ENCODE measurements at regions not wholly inside any gene's neighbourhood (a gene's known extent, or its start where the extent isn't known, plus 50 kb on each side); places are given as distances from the start of the nearest gene placed in this dataset.
"Not testable (repeated sequence)": the region's sequence is repeated elsewhere in the genome, so short reads cannot be mapped to it uniquely, and the experiment has no call there.

DNA sequence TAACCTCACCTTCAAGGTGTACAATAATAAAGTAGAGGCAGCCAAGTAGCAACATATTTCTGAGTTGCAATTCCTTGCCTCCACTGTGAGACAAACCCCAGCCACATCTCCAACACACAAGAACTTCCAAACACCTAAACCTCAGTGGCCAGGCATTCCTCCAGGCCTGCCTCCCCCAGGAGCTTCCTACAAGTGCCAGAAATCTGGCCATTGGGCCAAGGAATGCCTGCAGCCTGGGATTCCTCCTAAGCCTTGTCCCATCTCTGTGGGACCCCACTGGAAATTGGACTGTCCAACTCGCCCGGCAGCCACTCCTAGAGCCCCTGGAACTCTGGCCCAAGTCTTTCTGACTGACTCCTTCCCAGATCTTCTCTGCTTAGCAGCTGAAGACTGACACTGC, 326.6 kb upstream of the KCNMB2 start:
- WGBS, result 99% methylated on average over 2 of the region's 2 CpGs
- not testable (repeated sequence) for H3K36me3 ChIP-seq (ENCODE audit: control insufficient read depth in 4 of 4, insufficient read depth in 3 of 4, low read depth in 1 of 4, low read length in 3 of 4); H3K9ac ChIP-seq (ENCODE audit: low read depth in 1 of 2, low read length in 2 of 2); H3K4me1 ChIP-seq (ENCODE audit: control insufficient read depth in 4 of 4, insufficient read depth in 4 of 4, low read length in 3 of 4); H3K27me3 ChIP-seq (ENCODE audit: control insufficient read depth in 4 of 4, insufficient read depth in 4 of 4, low read length in 3 of 4); H3K27ac ChIP-seq (ENCODE audit: low read depth in 1 of 2, low read length in 2 of 2); H3K4me3 ChIP-seq (ENCODE audit: low read depth in 1 of 3, low read length in 3 of 3); H3K9me3 ChIP-seq (ENCODE audit: control insufficient read depth in 4 of 4, low read length in 3 of 4); DNase-seq (ENCODE audit: low spot score)

DNA sequence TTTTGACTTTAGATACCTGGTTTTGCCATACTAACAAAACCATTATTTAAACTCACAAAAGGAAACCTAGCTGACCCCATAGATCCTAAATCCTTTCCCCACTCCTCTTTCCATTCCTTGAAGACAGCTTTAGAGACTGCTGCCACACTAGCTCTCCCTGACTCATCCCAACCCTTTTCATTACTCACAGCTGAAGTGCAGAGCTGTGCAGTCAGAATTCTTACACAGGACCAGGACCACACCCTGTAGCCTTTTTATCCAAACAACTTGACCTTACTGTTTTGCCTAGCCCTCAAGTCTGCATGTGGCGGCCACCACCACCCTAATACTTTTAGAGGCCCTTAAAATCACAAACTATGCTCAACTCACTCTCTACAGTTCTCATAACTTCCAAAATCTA, 325.1 kb upstream of the KCNMB2 start:
- 85% methylated on average over 1 of the region's 1 CpG for WGBS
- not testable (repeated sequence) for H3K27me3 ChIP-seq (ENCODE audit: control insufficient read depth in 4 of 4, insufficient read depth in 4 of 4, low read length in 3 of 4); H3K9ac ChIP-seq (ENCODE audit: low read depth in 1 of 2, low read length in 2 of 2); DNase-seq (ENCODE audit: low spot score); H3K27ac ChIP-seq (ENCODE audit: low read depth in 1 of 2, low read length in 2 of 2); H3K36me3 ChIP-seq (ENCODE audit: control insufficient read depth in 4 of 4, insufficient read depth in 3 of 4, low read depth in 1 of 4, low read length in 3 of 4); H3K9me3 ChIP-seq (ENCODE audit: control insufficient read depth in 4 of 4, low read length in 3 of 4); H3K4me3 ChIP-seq (ENCODE audit: low read depth in 1 of 3, low read length in 3 of 3); H3K4me1 ChIP-seq (ENCODE audit: control insufficient read depth in 4 of 4, insufficient read depth in 4 of 4, low read length in 3 of 4)

- TF ChIP-seq SP1 (IDR thresholded peaks at IDR 0.05) (no peak), HNF4A (conservative IDR thresholded peaks at IDR 0.05) (no peak), GABPA (IDR thresholded peaks at IDR 0.05 in 1 of 2, conservative IDR thresholded peaks at IDR 0.05 in 1 of 2) (no peak), REST (IDR thresholded peaks at IDR 0.05) (no peak), HNF4G (IDR thresholded peaks at IDR 0.05) (no peak), FOXA2 (IDR thresholded peaks at IDR 0.05) (no peak), RAD21 (IDR thresholded peaks at IDR 0.05) (no peak), FOXA1 (IDR thresholded peaks at IDR 0.05) (no peak), TAF1 (conservative IDR thresholded peaks at IDR 0.05) (no peak), JUND (IDR thresholded peaks at IDR 0.05) (no peak), CTCF (IDR thresholded peaks at IDR 0.05; ENCODE audit: low read depth, low read length, missing input control) (no peak), EGR1 (IDR thresholded peaks at IDR 0.05; ENCODE audit: low read depth in 2 of 2) (no peak), RXRA (IDR thresholded peaks at IDR 0.05) (no peak), YY1 (IDR thresholded peaks at IDR 0.05) (no peak)
- TF ChIP-seq, protein P1, sequence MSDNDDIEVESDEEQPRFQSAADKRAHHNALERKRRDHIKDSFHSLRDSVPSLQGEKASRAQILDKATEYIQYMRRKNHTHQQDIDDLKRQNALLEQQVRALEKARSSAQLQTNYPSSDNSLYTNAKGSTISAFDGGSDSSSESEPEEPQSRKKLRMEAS (IDR thresholded peaks at IDR 0.05), result no peak
- TF ChIP-seq, protein P2, sequence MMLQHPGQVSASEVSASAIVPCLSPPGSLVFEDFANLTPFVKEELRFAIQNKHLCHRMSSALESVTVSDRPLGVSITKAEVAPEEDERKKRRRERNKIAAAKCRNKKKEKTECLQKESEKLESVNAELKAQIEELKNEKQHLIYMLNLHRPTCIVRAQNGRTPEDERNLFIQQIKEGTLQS (IDR thresholded peaks at IDR 0.05), result no peak
- WGBS, result 31% methylated on average over 2 of the region's 2 CpGs
- Histone ChIP-seq H3K4me1 (ENCODE audit: control insufficient read depth in 4 of 4, insufficient read depth in 4 of 4, low read length in 3 of 4) (no peaks in the 10 kb centered on the region), H3K9ac (ENCODE audit: low read depth in 1 of 2, low read length in 2 of 2) (no peak overlapping the region), H3K4me3 (ENCODE audit: low read depth in 1 of 3, low read length in 3 of 3) (no peak overlapping the region), H3K36me3 (ENCODE audit: control insufficient read depth in 4 of 4, insufficient read depth in 3 of 4, low read depth in 1 of 4, low read length in 3 of 4) (no peaks in the 10 kb centered on the region), H3K27ac (ENCODE audit: low read depth in 1 of 2, low read length in 2 of 2) (no peak overlapping the region), H3K9me3 (ENCODE audit: control insufficient read depth in 4 of 4, low read length in 3 of 4) (no peaks in the 10 kb centered on the region), H3K27me3 (ENCODE audit: control insufficient read depth in 4 of 4, insufficient read depth in 4 of 4, low read length in 3 of 4) (no peaks in the 10 kb centered on the region)
- no peak for DNase-seq (ENCODE audit: low spot score)
Observed at GRCh38 chr3:178217479-178217878, 318.8 kb upstream of the KCNMB2 start.
